DOHH2 (cell line): ENCODE measurements at regions not wholly inside any gene's neighbourhood (a gene's known extent, or its start where the extent isn't known, plus 50 kb on each side); places are given as distances from the start of the nearest gene placed in this dataset.

Experiments
- H3F3A ChIP-seq: fragments of 200-600 bp; sonication (generic), shearing (Covaris generic); 2 replicates; pipeline ENCODE4 v1.6.0; 2016; ENCODE audit warnings: antibody characterized with exemption, mild to moderate bottlenecking; ENCODE audit not compliant: control insufficient read depth, insufficient read depth
- H3K27ac ChIP-seq: fragments of 200-600 bp; sonication (generic); 2 replicates; pipeline ENCODE4 v1.5.1; 2014; ENCODE audit warnings: low read depth, mild to moderate bottlenecking, low read length, moderate library complexity
- H3K27me3 ChIP-seq: fragments of 200-600 bp; sonication (generic); 2 replicates; pipeline ENCODE4 v1.6.1; 2014; ENCODE audit warnings: mild to moderate bottlenecking, low read length, mixed read lengths; ENCODE audit not compliant: control insufficient read depth
- H3K36me3 ChIP-seq: fragments of 200-600 bp; sonication (generic); 2 replicates; pipeline ENCODE4 v1.6.1; 2014; ENCODE audit warnings: mild to moderate bottlenecking, low read length, moderate library complexity, mixed read lengths; ENCODE audit not compliant: control insufficient read depth
- H3K4me1 ChIP-seq: fragments of 200-600 bp; sonication (generic); 2 replicates; pipeline ENCODE4 v1.6.1; 2014; ENCODE audit warnings: mild to moderate bottlenecking, low read length, mixed read lengths; ENCODE audit not compliant: control insufficient read depth
- H3K4me2 ChIP-seq: fragments of 200-600 bp; sonication (generic); 2 replicates; pipeline ENCODE4 v1.6.0; 2014; ENCODE audit warnings: mild to moderate bottlenecking, low read length, moderate library complexity
- H3K4me3 ChIP-seq: fragments of 200-600 bp; sonication (generic); 2 replicates; pipeline ENCODE4 v1.5.1; 2014; ENCODE audit warnings: mild to moderate bottlenecking, low read length, mixed read lengths
- H3K79me2 ChIP-seq: fragments of 200-600 bp; sonication (generic); 2 replicates; pipeline ENCODE4 v1.6.1; 2014; ENCODE audit warnings: mild to moderate bottlenecking, low read length, mixed read lengths; ENCODE audit not compliant: control insufficient read depth
- H3K9me2 ChIP-seq: fragments of 200-600 bp; sonication (generic); replicated peaks from 2 replicates; pipeline ENCODE4 v1.6.1; 2014; ENCODE audit warnings: mild to moderate bottlenecking, low read length, mixed read lengths; ENCODE audit not compliant: control insufficient read depth
- H3K9me3 ChIP-seq: fragments of 200-600 bp; sonication (generic); 2 replicates; pipeline ENCODE4 v1.6.1; 2014; ENCODE audit warnings: antibody characterized with exemption, low read length, mixed read lengths; ENCODE audit not compliant: control insufficient read depth, insufficient read depth
- H4K20me1 ChIP-seq: fragments of 200-600 bp; sonication (generic); 2 replicates; pipeline ENCODE4 v1.6.0; 2014; ENCODE audit warnings: low read depth, mild to moderate bottlenecking, antibody characterized with exemption, low read length, moderate library complexity; ENCODE audit not compliant: control insufficient read depth, insufficient read depth
- CTCF ChIP-seq: fragments of 200-600 bp; sonication (generic); IDR thresholded peaks from one replicate; pipeline ENCODE4 v1.5.1; 2014; ENCODE audit warnings: antibody characterized with exemption, mild to moderate bottlenecking, low read depth, low read length; ENCODE audit not compliant: poor library complexity, severe bottlenecking
- EZH2phosphoT487 ChIP-seq: fragments of 200-600 bp; sonication (generic); IDR thresholded peaks from 2 replicates; pipeline ENCODE4 v1.6.1; 2017; ENCODE audit warnings: borderline replicate concordance, mild to moderate bottlenecking, antibody characterized with exemption, low read length, moderate library complexity, mixed read lengths

- Histone ChIP-seq H3F3A (no peaks in the 10 kb centered on the region), H3K4me2 (no peak overlapping the region), H3K9me3 (no peaks in the 10 kb centered on the region), H3K27me3 (no peaks in the 10 kb centered on the region), H3K9me2 (no peaks in the 10 kb centered on the region), H3K4me3 (no peak overlapping the region), H3K27ac (no peak overlapping the region), H3K79me2 (no peaks in the 10 kb centered on the region), H4K20me1 (no peaks in the 10 kb centered on the region), H3K36me3 (no peaks in the 10 kb centered on the region), H3K4me1 (no peaks in the 10 kb centered on the region)
- TF ChIP-seq CTCF: no peak
- no peak for TF ChIP-seq EZH2phosphoT487
Observed at GRCh38 chr21:20010691-20011200, 987.5 kb upstream of the NCAM2 start.

- TF ChIP-seq EZH2phosphoT487 (no peak), CTCF (no peak)
- Histone ChIP-seq H3K9me3 (no peaks in the 10 kb centered on the region), H3K79me2 (no peaks in the 10 kb centered on the region), H3K4me1 (no peaks in the 10 kb centered on the region), H3K9me2 (no peaks in the 10 kb centered on the region), H3K4me3 (no peak overlapping the region), H3F3A (no peaks in the 10 kb centered on the region), H3K36me3 (no peaks in the 10 kb centered on the region), H3K27ac (no peak overlapping the region), H3K4me2 (no peak overlapping the region), H3K27me3 (no peaks in the 10 kb centered on the region), H4K20me1 (no peaks in the 10 kb centered on the region)
Observed at GRCh38 chr21:20013851-20014250, 984.4 kb upstream of the NCAM2 start.

GRCh38 chr21:20016435-20017005, 981.7 kb upstream of the NCAM2 start:
- H3K4me1 ChIP-seq: no peaks in the 10 kb centered on the region
- H4K20me1 ChIP-seq: no peaks in the 10 kb centered on the region
- no peak overlapping the region for H3K4me2 ChIP-seq
- H3K27ac ChIP-seq: no peak overlapping the region
- peaks cover 4% of the 10 kb centered on the region; the same call in 1 of the 2 replicates for H3K9me3 ChIP-seq
- H3K9me2 ChIP-seq: no peaks in the 10 kb centered on the region
- TF ChIP-seq CTCF: no peak
- TF ChIP-seq EZH2phosphoT487: no peak
- no peaks in the 10 kb centered on the region for H3K36me3 ChIP-seq
- H3K27me3 ChIP-seq: no peaks in the 10 kb centered on the region
- H3K79me2 ChIP-seq: no peaks in the 10 kb centered on the region
- H3K4me3 ChIP-seq: no peak overlapping the region
- H3F3A ChIP-seq: no peaks in the 10 kb centered on the region
